IPS DF 19.7 (cell line): ENCODE measurements at regions not wholly inside any gene's neighbourhood (a gene's known extent, or its start where the extent isn't known, plus 50 kb on each side); places are given as distances from the start of the nearest gene placed in this dataset.

Experiments used
- DNase-seq: peaks from one replicate; pipeline ENCODE4 v3.0.0-alpha.2; 2013; ENCODE audit warnings: low read depth, low spot score

- DNase-seq, result no peak
Observed at GRCh38 chr3:153652076-153652475, 469.1 kb upstream of the ARHGEF26 start.

- no peak for DNase-seq
Observed at GRCh38 chr3:153657046-153657445, 464.1 kb upstream of the ARHGEF26 start.

- no peak for DNase-seq
Observed at GRCh38 chr3:153657461-153657860, 463.7 kb upstream of the ARHGEF26 start.

- no peak for DNase-seq
Observed at GRCh38 chr3:153658136-153658535, 463.1 kb upstream of the ARHGEF26 start.

- DNase-seq, result no peak
Observed at GRCh38 chr3:153666991-153667740, 454.0 kb upstream of the ARHGEF26 start.

GRCh38 chr3:153669527-153669926 lies 451.7 kb upstream of the ARHGEF26 start:
- no peak for DNase-seq

- DNase-seq, result no peak
Observed at GRCh38 chr3:153670577-153670976, 450.6 kb upstream of the ARHGEF26 start.

- DNase-seq, result no peak
Observed at GRCh38 chr3:153673853-153674252, 447.3 kb upstream of the ARHGEF26 start.

GRCh38 chr3:153679714-153680113 lies 441.5 kb upstream of the ARHGEF26 start:
- DNase-seq, result no peak

GRCh38 chr3:153680526-153680925 lies 440.7 kb upstream of the ARHGEF26 start:
- DNase-seq, result no peak

- no peak for DNase-seq
Observed at GRCh38 chr3:153681057-153681456, 440.1 kb upstream of the ARHGEF26 start.

- DNase-seq, result no peak
Observed at GRCh38 chr3:153688301-153689120, 432.7 kb upstream of the ARHGEF26 start.

GRCh38 chr3:153693207-153693606 lies 428.0 kb upstream of the ARHGEF26 start:
- no peak for DNase-seq

- DNase-seq, result no peak
Observed at GRCh38 chr3:153702106-153702505, 419.1 kb upstream of the ARHGEF26 start.

- DNase-seq, result no peak
Observed at GRCh38 chr3:153704115-153704514, 417.1 kb upstream of the ARHGEF26 start.

- DNase-seq, result peak; percentile 28
Observed at GRCh38 chr3:153706706-153707105, 414.5 kb upstream of the ARHGEF26 start.

- no peak for DNase-seq
Observed at GRCh38 chr3:153714016-153714415, 407.2 kb upstream of the ARHGEF26 start.

GRCh38 chr3:153714588-153715290 lies 406.5 kb upstream of the ARHGEF26 start:
- no peak for DNase-seq

- no peak for DNase-seq
Observed at GRCh38 chr3:153722157-153722556, 399.0 kb upstream of the ARHGEF26 start.

- DNase-seq, result no peak
Observed at GRCh38 chr3:153731071-153731470, 390.1 kb upstream of the ARHGEF26 start.

GRCh38 chr3:153734777-153735551 lies 386.2 kb upstream of the ARHGEF26 start:
- no peak for DNase-seq

GRCh38 chr3:153740109-153740508 lies 381.1 kb upstream of the ARHGEF26 start:
- no peak for DNase-seq
